ENCODE measurements at regions not wholly inside any gene's neighbourhood (a gene's known extent, or its start where the extent isn't known, plus 50 kb on each side); places are given as distances from the start of the nearest gene placed in this dataset.

GRCh38 chr15:46386356-46386755, 751.5 kb downstream of the SQOR start:
- TF ChIP-seq EZH2 (IDR thresholded peaks at IDR 0.05; ENCODE audit: low read length, unreplicated experiment), result no peak
- no peak for TF ChIP-seq CTCF (conservative IDR thresholded peaks at IDR 0.05; ENCODE audit: low read depth, low read length)

Data from PC-3 (cell line).